Mammary epithelial cell (primary cell): ENCODE measurements at regions not wholly inside any gene's neighbourhood (a gene's known extent, or its start where the extent isn't known, plus 50 kb on each side); places are given as distances from the start of the nearest gene placed in this dataset.

Experiments used
- EZH2 ChIP-seq: IDR thresholded peaks from 2 replicates; pipeline ENCODE4 v1.6.1; 2012; ENCODE audit warnings: low read length, inconsistent platforms, borderline replicate concordance
- TF ChIP-seq, protein P1 (sequence below), 2 donors: IDR thresholded peaks in 1 of 2; conservative IDR thresholded peaks in 1 of 2; 2 replicates each; pipeline ENCODE4 v1.5.1; 2011 to 2012; ENCODE audit warnings: inconsistent platforms in 2 of 2, low read length in 2 of 2, mild to moderate bottlenecking in 2 of 2, control low read depth in 1 of 2, low read depth in 1 of 2; ENCODE audit not compliant: insufficient read depth in 1 of 2; ENCODE audit errors: extremely low read depth in 1 of 2

- TF ChIP-seq, protein P1, sequence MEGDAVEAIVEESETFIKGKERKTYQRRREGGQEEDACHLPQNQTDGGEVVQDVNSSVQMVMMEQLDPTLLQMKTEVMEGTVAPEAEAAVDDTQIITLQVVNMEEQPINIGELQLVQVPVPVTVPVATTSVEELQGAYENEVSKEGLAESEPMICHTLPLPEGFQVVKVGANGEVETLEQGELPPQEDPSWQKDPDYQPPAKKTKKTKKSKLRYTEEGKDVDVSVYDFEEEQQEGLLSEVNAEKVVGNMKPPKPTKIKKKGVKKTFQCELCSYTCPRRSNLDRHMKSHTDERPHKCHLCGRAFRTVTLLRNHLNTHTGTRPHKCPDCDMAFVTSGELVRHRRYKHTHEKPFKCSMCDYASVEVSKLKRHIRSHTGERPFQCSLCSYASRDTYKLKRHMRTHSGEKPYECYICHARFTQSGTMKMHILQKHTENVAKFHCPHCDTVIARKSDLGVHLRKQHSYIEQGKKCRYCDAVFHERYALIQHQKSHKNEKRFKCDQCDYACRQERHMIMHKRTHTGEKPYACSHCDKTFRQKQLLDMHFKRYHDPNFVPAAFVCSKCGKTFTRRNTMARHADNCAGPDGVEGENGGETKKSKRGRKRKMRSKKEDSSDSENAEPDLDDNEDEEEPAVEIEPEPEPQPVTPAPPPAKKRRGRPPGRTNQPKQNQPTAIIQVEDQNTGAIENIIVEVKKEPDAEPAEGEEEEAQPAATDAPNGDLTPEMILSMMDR (conservative IDR thresholded peaks at IDR 0.05 in 1 of 2, IDR thresholded peaks at IDR 0.05 in 1 of 2; ENCODE audit: extremely low read depth in 1 of 2, insufficient read depth in 1 of 2, low read depth in 1 of 2, low read length in 2 of 2): no peak
- no peak for TF ChIP-seq EZH2
These were observed 785.7 kb downstream of the ADGRL2 start for GRCh38 chr1:82586473-82586872.
